ENCODE measurements at regions not wholly inside any gene's neighbourhood (a gene's known extent, or its start where the extent isn't known, plus 50 kb on each side); places are given as distances from the start of the nearest gene placed in this dataset.
"Not testable (repeated sequence)": the region's sequence is repeated elsewhere in the genome, so short reads cannot be mapped to it uniquely, and the experiment has no call there.

GRCh38 chr3:109678600-109678999, 341.3 kb upstream of the DPPA4 start:
- no peak for DNase-seq

- DNase-seq, result no peak
Observed at GRCh38 chr3:109679664-109680063, 342.3 kb upstream of the DPPA4 start.

- DNase-seq, result no peak
Observed at GRCh38 chr3:109683746-109684145, 346.4 kb upstream of the DPPA4 start.

DNA sequence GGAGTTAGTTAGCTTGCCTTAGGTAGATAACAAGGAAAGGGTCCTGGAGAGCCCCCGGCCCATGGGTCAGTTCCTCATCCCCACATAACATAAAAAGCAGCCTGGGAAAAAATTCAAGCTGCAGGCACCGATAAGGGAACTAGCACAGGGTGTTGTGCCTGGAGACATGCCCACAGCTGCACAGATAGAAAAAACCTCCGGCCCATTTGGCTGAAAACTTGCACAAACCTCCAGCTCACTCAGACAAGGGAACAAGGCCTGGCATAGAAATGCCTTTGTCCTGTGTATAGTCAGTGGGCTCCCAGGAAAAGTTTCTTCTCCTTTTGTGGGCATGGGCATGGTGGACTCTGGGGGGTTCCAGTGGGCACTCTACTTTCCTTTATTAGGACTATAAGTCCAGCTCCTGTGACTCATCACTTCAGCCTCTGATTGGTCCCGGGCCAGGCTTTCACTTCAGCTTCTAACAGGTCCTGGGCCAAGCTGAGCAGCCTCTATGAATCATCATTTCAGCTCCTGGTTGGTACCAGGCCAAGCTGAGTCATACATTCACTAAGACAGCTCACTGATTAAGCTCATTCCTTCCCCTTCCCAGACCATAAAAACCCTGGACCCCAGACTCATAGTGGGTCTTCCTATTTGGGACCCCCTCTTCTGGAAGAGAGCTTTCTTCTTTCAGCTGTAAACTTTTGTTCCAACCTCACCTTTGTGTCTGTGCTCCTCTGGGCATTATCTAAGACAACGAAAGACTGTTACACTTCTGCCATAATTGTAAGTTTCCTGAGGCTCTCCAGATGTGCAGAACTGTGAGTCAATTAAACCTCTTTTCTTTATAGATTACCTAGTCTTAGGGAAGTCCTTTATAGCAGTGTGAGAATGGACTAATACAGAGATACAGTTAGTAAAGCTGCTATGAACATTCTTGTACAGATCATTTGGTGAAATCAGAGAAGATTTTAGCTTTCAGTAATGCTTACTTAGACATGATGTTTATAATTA, 348.0 kb upstream of the DPPA4 start:
- DNase-seq, result no peak

DNA sequence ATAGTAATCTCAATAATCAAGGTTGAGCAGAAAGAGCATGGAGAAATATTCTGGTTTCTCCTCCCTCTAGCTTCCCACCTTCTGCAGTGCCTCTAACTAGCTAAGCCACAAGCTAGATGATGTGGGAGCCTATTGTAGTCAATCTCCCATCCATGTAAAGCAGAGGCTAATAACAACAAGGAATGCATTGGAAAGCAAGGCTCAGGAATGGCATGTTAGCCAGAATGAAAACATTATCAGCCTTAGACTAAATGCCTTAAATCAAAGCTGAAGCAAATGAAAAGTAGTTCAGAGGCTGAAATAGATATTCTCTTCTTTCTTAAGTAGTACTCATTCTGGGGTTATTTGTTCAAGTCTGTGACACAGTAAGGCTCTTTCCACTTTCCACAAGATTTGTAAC, 350.3 kb upstream of the DPPA4 start:
- DNase-seq, result no peak

GRCh38 chr3:109696932-109697331, 359.6 kb upstream of the DPPA4 start:
- DNase-seq, result no peak

DNA sequence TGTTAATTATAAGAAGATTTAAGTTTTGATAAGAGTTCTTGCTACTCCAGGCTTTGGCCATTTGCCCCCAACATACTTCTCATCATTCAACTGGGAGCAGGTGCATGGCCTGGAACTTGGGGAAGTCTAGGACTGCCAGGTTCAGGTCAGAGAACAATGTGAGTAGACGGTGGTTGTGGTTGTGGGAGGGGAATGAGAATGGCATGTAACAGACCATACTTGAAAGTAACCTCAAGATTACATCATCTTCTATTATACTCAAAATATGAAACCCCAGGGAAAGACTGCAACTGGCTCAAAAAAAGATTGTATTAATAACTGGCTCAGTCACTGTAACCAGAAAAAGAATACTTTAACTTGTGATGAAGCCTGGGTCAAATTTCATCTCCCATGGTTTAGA, 364.9 kb upstream of the DPPA4 start:
- DNase-seq, result no peak

DNA sequence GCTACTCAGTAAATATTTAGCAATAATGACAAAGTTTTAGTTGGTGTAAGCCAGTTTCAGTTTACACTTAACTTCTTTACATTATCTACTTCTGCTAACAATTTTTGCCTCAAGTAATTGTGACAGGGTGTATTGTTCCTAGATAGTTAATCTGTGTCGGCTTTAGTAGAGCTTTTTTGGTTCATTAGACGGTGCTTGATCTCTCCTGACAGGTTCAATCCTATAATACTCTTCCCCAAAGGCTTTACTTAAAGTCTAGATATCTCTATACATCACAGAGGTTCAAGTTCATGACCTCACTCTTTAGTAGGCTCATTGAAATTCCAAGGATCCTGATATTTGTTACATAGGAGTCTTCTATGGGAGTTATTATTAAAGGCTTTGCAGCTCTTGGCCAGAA, 365.6 kb upstream of the DPPA4 start:
- DNase-seq, result no peak

DNA sequence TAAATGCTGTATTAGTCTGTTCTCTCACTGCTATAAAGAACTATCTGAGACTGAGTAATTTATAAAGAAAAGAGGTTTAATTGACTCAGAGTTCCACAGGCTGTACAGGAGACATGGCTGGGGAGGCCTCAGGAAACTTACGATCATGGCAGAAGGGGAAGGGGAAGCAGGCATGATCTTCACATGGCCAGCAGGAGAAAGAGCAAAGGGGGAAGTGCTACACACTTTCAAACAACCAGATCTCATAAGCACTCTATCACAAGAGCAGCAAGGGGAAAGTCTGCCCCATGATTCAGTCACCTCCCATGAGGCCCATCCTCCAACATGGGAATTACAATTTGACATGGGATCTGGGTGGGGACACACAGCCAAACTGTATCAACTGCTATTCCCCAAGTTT, 367.8 kb upstream of the DPPA4 start:
- DNase-seq, result not testable (repeated sequence)

GRCh38 chr3:109707617-109708016, 370.3 kb upstream of the DPPA4 start:
- DNase-seq, result no peak

GRCh38 chr3:109713288-109713687, 375.9 kb upstream of the DPPA4 start:
- no peak for DNase-seq

- no peak for DNase-seq
Observed at GRCh38 chr3:109715707-109716106, 378.4 kb upstream of the DPPA4 start.

DNA sequence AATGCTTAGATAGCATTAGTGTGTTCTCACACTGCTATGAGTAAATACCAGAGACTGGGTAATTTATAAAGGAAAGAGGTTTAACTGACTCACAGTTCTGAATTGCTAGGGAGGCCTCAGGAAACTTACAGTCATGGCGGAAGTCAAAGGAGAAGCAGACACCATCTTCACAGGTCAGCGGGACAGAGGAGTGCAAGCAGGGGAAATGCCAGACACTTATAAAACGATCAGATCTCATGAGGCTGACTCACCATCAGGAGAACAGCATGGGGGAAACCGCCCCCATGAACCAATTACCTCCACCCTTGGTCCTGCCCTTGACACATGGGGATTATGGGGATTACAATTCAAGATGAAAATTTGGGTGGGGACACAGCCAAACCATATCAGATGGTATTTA, 381.5 kb upstream of the DPPA4 start:
- DNase-seq, result no peak

DNA sequence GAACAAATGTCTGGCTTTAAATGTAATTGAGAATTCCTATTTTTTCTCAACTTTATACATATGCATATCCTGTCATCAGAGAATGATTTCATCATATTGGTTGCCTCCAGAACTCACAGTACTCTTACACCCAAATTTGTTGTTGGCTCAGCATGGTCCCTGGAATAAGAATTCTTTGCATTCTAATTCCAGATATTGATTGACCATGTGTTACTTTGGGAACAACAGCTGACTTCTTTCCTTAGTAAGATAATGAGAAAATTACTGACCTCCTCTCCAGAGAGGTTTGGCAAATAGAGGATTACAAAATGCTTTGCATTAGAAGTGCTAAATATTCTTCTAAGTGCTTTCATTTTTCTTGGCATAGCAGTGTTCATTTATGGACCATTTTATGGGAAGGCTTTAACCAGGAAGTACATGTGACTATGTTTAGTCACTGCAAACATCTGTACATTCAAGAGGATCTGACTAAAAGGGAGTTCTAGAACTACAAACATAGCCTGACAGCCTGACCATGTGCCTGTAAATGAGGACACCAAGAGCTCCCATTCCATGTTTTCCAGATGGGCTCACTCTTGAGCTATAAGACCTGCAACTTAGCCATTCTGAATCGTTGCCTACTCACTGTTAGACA, 391.6 kb upstream of the DPPA4 start:
- no peak for DNase-seq

DNA sequence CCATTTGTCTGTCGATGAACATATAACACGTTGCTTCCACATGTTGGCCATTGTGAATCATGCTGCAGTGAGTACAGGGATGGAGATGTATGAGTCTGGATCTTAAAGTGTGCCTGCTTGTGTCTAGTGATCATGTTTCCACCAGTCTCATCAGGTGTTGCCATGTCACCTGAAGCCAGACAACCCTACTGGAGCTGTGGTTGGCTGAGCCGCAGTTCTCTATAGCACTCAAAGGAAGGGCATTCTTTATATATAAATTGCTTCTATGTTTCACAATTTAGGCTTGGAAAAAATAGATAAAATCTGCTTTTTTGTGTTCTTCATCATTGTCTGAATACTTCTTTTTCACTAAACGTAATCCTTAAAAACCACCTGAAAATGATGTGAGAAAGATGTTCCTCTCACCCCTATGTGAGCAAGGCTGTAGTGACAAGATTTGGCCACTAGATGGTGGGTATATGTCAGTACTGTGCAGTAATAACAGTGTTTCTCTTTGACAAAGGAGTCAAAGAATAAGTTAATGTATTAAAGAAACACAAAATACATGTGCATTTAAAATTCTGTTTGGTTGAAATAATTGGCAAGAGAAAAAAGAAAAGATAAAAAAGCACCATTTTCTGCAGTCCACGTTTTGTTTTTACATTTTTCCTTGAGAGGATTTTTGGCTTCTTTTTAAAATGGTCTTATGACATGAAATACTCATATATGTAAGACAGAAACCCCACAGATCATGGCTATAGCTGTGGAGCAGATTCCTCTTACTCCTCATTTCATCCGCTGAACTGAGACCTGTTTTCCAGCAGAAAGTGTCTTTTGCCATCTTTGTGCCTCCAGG, 394.5 kb upstream of the DPPA4 start:
- DNase-seq, result peak; percentile 40 to 75

DNA sequence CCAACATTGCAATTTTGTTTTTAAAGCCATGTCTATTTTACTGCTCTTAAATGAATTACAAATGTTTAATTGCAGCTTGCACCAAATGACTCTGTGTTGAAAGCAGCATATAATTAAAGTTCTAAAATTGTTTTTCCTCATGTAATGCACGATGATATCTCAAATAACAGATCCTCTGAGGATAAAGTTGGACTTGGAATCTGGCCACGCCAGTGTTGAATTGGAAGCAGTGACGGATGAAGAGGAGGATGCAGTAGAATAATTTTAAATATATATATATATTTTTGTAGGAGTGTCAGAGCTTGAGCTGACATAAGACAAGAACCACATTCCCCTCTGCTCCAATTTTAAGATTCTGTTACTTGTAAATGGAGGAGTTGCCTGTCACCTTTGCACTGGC, 406.6 kb upstream of the DPPA4 start:
- DNase-seq, result no peak

GRCh38 chr3:109772520-109772919, 435.2 kb upstream of the DPPA4 start:
- no peak for DNase-seq

DNA sequence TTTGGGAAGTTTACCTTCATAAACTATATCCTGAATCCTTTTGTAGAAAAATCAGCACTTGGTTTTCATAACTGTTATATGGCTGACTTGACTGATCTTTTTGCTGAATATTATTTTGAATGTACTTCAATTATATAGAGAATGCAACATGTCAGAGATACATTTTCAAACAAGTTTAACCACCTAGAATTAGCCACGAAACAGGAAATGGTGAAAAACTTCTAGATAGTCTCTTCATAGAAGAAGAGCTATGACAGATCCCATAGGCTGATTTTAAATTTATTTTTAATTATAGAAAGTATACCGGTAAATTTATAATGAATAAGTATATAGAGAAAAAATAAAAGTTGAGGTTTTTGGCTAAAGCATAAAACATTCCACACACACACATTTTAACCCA, 436.8 kb upstream of the DPPA4 start:
- no peak for DNase-seq

- DNase-seq, result no peak
Observed at GRCh38 chr3:109784285-109784684, 446.9 kb upstream of the DPPA4 start.

DNA sequence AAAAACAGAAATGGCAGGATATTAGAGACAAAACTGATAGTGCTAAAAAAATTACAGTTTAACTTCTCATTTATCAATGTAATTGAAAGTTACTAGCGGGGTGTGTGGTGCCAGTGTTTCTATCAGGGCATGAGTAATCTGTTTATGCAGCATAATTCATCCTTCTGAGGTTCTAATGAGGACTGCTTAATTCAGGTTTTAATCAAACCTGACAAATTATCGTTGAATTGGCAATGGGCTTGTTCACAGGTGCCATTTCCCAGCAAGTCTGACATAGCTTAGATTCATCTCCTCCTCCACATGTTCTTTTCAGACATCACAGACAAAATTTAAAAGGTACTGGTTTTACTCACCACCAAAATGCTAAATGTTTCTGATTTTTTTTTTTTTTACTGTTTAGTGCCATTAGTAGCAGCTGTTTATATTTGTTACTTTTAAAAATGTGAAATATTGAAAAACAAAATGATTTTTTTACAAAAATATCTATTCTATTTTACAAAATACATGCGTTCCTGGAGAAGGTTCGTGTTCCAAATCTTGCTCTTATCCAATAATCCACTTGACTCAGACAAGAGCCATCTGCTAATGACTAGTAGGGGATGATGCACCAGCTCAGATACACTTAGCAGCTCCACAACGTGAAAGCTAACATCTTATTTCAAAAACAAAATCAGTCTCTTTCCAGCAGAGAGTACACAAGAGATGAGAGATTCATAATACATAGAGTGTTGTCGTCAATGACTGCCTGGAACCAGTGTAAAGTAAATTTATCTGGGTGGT, 447.7 kb upstream of the DPPA4 start:
- no peak for DNase-seq

GRCh38 chr3:109803274-109803673, 465.9 kb upstream of the DPPA4 start:
- DNase-seq, result no peak

- DNase-seq, result peak; percentile 6 to 71
Observed at GRCh38 chr3:109804697-109805096, 467.4 kb upstream of the DPPA4 start.

DNA sequence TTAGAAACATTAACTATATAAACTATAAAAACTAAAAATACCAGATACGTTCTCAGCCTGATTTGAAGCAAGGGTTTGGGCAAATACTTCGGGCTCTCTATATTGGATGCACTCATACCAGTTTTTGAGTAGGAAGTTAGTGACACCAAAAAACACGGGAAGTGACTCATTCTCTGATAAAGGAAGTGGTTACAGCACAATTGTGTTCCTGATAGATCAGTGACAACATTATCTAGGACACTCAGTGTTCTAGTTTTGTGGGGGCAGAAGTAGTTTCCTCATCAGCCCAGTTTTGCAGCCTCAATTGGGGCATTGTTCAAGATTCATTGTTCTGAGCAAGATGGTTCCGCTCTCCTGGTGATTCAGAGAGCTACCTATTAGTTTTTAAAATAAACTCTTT, 469.6 kb upstream of the DPPA4 start:
- peak; percentile 37 to 84 for DNase-seq

Measured in CD4-positive, alpha-beta T cell treated with Interferon alpha-2 for 1 hour (primary cell).